CD4-positive, alpha-beta T cell (primary cell): ENCODE measurements at regions not wholly inside any gene's neighbourhood (a gene's known extent, or its start where the extent isn't known, plus 50 kb on each side); places are given as distances from the start of the nearest gene placed in this dataset.

Source experiments
- ATAC-seq: fragments of 200-7000 bp; cut with Tn5 transposase; one replicate; pipeline ENCODE4 v1.10.0; 2022; ENCODE audit warnings: mild to moderate bottlenecking; ENCODE audit not compliant: poor library complexity
- CTCF ChIA-PET: fragments of 350-600 bp; sonication (Branson Sonifier 250); formaldehyde crosslinking; loops from one replicate; lab custom pipeline; 2021; ENCODE audit warnings: antibody characterized with exemption, inconsistent platforms; lab: Charles Lee
- POLR2A ChIA-PET: fragments of 350-600 bp; sonication (Branson Sonifier 250); formaldehyde crosslinking; loops from one replicate; lab custom pipeline; 2021; ENCODE audit warnings: antibody characterized with exemption, inconsistent platforms; lab: Charles Lee
- DNase-seq, 14 experiments: peaks; one replicate each; pipeline ENCODE4 v3.0.0-alpha.2; 2013 to 2020; ENCODE audit warnings: mixed read lengths in 2 of 14
- H3K27ac ChIP-seq, 2 donors: one replicate each; pipeline versions ENCODE4 v1.5.1 to v1.7.0; 2013; ENCODE audit warnings: low read length in 2 of 2, low read depth in 1 of 2, mild to moderate bottlenecking in 1 of 2
- H3K27me3 ChIP-seq, 2 experiments: 1 replicate in 1 of 2; 2 replicates in 1 of 2; pipeline versions ENCODE4 v1.6.1 to v1.7.0; 2013; ENCODE audit warnings: low read length in 2 of 2, control low read depth in 1 of 2, mild to moderate bottlenecking in 1 of 2, moderate library complexity in 1 of 2; ENCODE audit not compliant: insufficient read depth in 2 of 2, control insufficient read depth in 1 of 2
- H3K36me3 ChIP-seq: one replicate; pipeline ENCODE4 v1.6.1; 2013; ENCODE audit warnings: low read length, control low read depth; ENCODE audit not compliant: insufficient read depth
- H3K4me1 ChIP-seq: one replicate; pipeline ENCODE4 v1.6.1; 2013; ENCODE audit warnings: low read length, control low read depth; ENCODE audit not compliant: insufficient read depth
- H3K4me3 ChIP-seq: one replicate; pipeline ENCODE4 v1.5.1; 2013; ENCODE audit warnings: mild to moderate bottlenecking, low read length, moderate library complexity
- H3K9me3 ChIP-seq, 2 experiments: 1 replicate in 1 of 2; 2 replicates in 1 of 2; pipeline versions ENCODE4 v1.6.1 to v1.7.0; 2013; ENCODE audit warnings: low read length in 2 of 2, mild to moderate bottlenecking in 2 of 2, control low read depth in 1 of 2, moderate library complexity in 1 of 2; ENCODE audit not compliant: control insufficient read depth in 1 of 2, insufficient read depth in 1 of 2
- H3K27ac Mint-ChIP-seq: one replicate; pipeline ENCODE4 v1.8.0; 2020; ENCODE audit warnings: mixed read lengths
- H3K27me3 Mint-ChIP-seq: one replicate; pipeline ENCODE4 v1.8.0; 2021; ENCODE audit warnings: mixed read lengths
- H3K36me3 Mint-ChIP-seq: one replicate; pipeline ENCODE4 v1.8.0; 2021; ENCODE audit warnings: low read depth, mixed read lengths
- H3K4me1 Mint-ChIP-seq: one replicate; pipeline ENCODE4 v1.8.0; 2021; ENCODE audit warnings: low read depth, mixed read lengths
- H3K4me3 Mint-ChIP-seq: one replicate; pipeline ENCODE4 v1.8.0; 2020; ENCODE audit warnings: mild to moderate bottlenecking, mixed read lengths
- H3K9me3 Mint-ChIP-seq: one replicate; pipeline ENCODE4 v1.8.0; 2020; ENCODE audit warnings: mixed read lengths
- intact Hi-C, 2 experiments: fragments of 100-400 bp; cut with DNase I in 1 of 2; cut with micrococcal nuclease in 1 of 2; formaldehyde crosslinking; loops; one replicate each; pipeline versions ENCODE4 v1.15.1 to v1.9.0; 2023 to 2025; cut with DNase I, micrococcal nuclease
- TF ChIP-seq, protein P1 (sequence below): fragments of 200-600 bp; IDR thresholded peaks from one replicate; pipeline ENCODE4 v1.8.0; 2022; ENCODE audit warnings: antibody characterized with exemption, mild to moderate bottlenecking

- DNase-seq (no peak), ATAC-seq (no peak)
- no peaks in the 10 kb centered on the region for H3K4me1 ChIP-seq
- POLR2A ChIA-PET: no interaction called here
- H3K36me3 ChIP-seq: no peaks in the 10 kb centered on the region
- CTCF ChIA-PET: no interaction called here
- Mint-ChIP-seq H3K4me1 (no peaks in the 10 kb centered on the region), H3K9me3 (peaks cover 3% of the 10 kb centered on the region), H3K4me3 (no peak overlapping the region), H3K27ac (no peak overlapping the region), H3K36me3 (no peaks in the 10 kb centered on the region), H3K27me3 (no peaks in the 10 kb centered on the region)
- no peak overlapping the region for H3K4me3 ChIP-seq
- no peaks in the 10 kb centered on the region for H3K27me3 ChIP-seq
- intact Hi-C loops: no loop called here
- no peaks in the 10 kb centered on the region for H3K9me3 ChIP-seq
- no peak overlapping the region for H3K27ac ChIP-seq
- TF ChIP-seq, protein P1, sequence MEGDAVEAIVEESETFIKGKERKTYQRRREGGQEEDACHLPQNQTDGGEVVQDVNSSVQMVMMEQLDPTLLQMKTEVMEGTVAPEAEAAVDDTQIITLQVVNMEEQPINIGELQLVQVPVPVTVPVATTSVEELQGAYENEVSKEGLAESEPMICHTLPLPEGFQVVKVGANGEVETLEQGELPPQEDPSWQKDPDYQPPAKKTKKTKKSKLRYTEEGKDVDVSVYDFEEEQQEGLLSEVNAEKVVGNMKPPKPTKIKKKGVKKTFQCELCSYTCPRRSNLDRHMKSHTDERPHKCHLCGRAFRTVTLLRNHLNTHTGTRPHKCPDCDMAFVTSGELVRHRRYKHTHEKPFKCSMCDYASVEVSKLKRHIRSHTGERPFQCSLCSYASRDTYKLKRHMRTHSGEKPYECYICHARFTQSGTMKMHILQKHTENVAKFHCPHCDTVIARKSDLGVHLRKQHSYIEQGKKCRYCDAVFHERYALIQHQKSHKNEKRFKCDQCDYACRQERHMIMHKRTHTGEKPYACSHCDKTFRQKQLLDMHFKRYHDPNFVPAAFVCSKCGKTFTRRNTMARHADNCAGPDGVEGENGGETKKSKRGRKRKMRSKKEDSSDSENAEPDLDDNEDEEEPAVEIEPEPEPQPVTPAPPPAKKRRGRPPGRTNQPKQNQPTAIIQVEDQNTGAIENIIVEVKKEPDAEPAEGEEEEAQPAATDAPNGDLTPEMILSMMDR: no peak
Measured at GRCh38 chr5:58370606-58371005, 89.3 kb downstream of the PLK2 start.

DNA sequence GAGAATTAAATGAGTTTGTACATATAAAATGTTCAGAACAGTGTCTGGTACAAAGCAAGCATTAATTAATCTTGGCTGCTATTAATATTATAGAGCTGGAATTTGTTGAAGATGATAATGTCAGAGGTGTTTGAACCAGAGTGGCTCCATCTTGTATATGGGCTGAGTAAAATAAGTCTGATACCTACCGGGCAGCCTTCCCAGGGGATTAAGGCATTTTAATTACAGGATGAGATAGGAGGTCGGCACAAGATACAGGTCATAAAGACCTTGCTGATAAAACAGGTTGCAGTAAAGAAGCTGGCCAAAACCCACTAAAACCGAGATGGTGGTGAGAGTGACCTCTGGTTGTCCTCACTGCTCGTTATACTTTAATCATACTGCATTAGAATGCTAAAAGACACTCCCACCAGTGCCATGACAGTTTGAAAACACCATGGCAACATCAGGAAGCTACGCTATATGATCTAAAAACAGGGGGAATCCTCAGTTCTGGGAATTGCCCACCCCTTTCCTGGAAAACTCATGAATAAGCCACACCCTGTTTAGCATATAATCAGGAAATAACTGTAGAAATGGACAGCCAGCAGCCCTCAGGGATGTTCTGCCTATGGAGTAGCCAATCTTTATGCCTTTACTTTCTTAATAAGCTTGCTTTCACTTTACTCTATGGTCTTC is 90.2 kb downstream of the PLK2 start:
- intact Hi-C loops: no loop called here

DNA sequence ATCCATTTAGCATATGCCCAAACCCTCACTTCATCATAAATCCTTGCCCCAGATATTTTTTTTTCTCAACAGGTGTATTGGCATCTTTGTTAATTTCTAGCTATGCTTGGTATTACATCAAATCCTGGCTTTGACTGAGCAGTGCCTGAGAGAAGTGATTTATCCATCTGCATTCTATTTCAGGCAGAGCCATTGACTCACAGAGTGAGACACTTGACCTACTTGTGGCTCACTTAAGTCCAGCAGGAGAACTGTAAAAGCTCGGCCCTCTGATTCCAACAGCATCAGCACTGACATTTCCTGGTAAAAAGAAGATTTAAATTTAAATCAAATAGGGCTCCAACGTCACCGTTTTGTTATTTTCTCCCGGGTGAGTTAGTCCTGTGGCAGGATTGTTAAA is 93.4 kb downstream of the PLK2 start:
- intact Hi-C loops: no loop called here
- Mint-ChIP-seq H3K4me3 (no peak overlapping the region), H3K27ac (no peak overlapping the region), H3K27me3 (no peaks in the 10 kb centered on the region), H3K4me1 (no peaks in the 10 kb centered on the region), H3K9me3 (no peaks in the 10 kb centered on the region), H3K36me3 (no peaks in the 10 kb centered on the region)
- ATAC-seq (no peak), DNase-seq (no peak)
- H3K4me3 ChIP-seq: no peak overlapping the region
- POLR2A ChIA-PET: no interaction called here
- no peaks in the 10 kb centered on the region for H3K36me3 ChIP-seq
- no peaks in the 10 kb centered on the region for H3K4me1 ChIP-seq
- H3K27me3 ChIP-seq: no peaks in the 10 kb centered on the region
- no peaks in the 10 kb centered on the region for H3K9me3 ChIP-seq
- CTCF ChIA-PET: interaction anchor here (0.5 kb wide), 1 partner anchor 118 kb away, joined by 3 read pairs; no protein-coding TSS in a partner anchor
- TF ChIP-seq, protein P1: no peak
- H3K27ac ChIP-seq: no peak overlapping the region

More for the DNA sequence above, 90.2 kb downstream of the PLK2 start:
- no peak overlapping the region for H3K4me3 Mint-ChIP-seq
- H3K4me1 ChIP-seq: no peaks in the 10 kb centered on the region
- H3K27me3 ChIP-seq: no peaks in the 10 kb centered on the region
- TF ChIP-seq, protein P1: no peak
- no peak overlapping the region for H3K27ac Mint-ChIP-seq
- H3K4me3 ChIP-seq: no peak overlapping the region
- H3K27me3 Mint-ChIP-seq: no peaks in the 10 kb centered on the region
- no peak overlapping the region for H3K27ac ChIP-seq
- H3K9me3 Mint-ChIP-seq: no peaks in the 10 kb centered on the region
- no peaks in the 10 kb centered on the region for H3K4me1 Mint-ChIP-seq
- ATAC-seq (no peak), DNase-seq (no peak)
- POLR2A ChIA-PET: no interaction called here
- no peaks in the 10 kb centered on the region for H3K9me3 ChIP-seq
- CTCF ChIA-PET: no interaction called here
- no peaks in the 10 kb centered on the region for H3K36me3 Mint-ChIP-seq
- no peaks in the 10 kb centered on the region for H3K36me3 ChIP-seq
